ENCODE measurements at regions not wholly inside any gene's neighbourhood (a gene's known extent, or its start where the extent isn't known, plus 50 kb on each side); places are given as distances from the start of the nearest gene placed in this dataset.

DNA sequence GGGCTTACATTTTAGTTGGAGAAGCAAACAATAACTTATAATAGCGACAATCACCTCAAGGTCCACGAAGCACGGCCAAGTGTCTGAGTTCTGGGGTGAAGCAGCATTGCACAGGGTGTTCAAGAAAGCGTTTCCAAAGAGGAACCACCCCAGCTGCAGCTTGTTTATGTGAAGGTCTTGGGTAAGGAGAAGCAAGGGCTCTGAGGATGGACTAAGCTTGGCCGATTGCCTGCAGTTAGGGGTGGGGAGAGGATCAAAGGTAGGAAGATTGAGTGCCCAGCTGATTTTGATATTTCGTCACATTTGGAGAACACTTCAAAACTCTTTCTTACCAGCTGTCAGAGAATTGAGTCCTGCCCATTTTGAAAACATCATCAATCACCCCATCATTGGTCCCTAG, 321.6 kb upstream of the DNAJC19 start (continued):
- TF ChIP-seq EZH2 (IDR thresholded peaks at IDR 0.05; ENCODE audit: low read depth, unreplicated experiment): no peak
- TF ChIP-seq, protein P1, sequence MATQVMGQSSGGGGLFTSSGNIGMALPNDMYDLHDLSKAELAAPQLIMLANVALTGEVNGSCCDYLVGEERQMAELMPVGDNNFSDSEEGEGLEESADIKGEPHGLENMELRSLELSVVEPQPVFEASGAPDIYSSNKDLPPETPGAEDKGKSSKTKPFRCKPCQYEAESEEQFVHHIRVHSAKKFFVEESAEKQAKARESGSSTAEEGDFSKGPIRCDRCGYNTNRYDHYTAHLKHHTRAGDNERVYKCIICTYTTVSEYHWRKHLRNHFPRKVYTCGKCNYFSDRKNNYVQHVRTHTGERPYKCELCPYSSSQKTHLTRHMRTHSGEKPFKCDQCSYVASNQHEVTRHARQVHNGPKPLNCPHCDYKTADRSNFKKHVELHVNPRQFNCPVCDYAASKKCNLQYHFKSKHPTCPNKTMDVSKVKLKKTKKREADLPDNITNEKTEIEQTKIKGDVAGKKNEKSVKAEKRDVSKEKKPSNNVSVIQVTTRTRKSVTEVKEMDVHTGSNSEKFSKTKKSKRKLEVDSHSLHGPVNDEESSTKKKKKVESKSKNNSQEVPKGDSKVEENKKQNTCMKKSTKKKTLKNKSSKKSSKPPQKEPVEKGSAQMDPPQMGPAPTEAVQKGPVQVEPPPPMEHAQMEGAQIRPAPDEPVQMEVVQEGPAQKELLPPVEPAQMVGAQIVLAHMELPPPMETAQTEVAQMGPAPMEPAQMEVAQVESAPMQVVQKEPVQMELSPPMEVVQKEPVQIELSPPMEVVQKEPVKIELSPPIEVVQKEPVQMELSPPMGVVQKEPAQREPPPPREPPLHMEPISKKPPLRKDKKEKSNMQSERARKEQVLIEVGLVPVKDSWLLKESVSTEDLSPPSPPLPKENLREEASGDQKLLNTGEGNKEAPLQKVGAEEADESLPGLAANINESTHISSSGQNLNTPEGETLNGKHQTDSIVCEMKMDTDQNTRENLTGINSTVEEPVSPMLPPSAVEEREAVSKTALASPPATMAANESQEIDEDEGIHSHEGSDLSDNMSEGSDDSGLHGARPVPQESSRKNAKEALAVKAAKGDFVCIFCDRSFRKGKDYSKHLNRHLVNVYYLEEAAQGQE (IDR thresholded peaks at IDR 0.05; ENCODE audit: unreplicated experiment): no peak

DNA sequence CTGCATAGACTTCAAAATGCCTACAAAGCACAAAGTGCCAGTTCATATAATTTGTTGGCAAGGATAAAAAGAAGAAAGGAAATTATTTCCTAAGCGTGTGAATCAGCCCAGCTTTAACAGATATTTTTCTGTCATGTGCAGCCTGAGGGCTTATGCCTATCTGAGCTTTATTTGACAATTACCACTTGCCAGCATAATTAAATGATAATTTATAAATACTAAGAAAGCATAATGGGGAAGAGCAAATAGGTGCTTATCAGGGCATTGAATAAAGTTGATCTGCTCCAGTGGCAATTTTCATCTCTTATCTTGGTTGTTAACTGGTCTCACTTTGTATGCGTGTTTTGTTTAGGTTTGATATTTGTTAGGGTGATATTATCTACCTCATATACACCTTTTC, 313.4 kb upstream of the DNAJC19 start:
- Histone ChIP-seq H3K79me2 (replicated peaks; ENCODE audit: insufficient read depth) (no peaks in the 10 kb centered on the region), H3F3A (replicated peaks; ENCODE audit: low read depth) (no peaks in the 10 kb centered on the region), H4K20me1 (replicated peaks; ENCODE audit: insufficient read depth) (no peaks in the 10 kb centered on the region), H3K27ac (ENCODE audit: low read depth) (no peak overlapping the region), H3K4me1 (ENCODE audit: insufficient read depth) (peaks cover 11% of the 10 kb centered on the region), H3K36me3 (ENCODE audit: insufficient read depth) (no peaks in the 10 kb centered on the region), H3K4me3 (no peak overlapping the region), H3K9me2 (ENCODE audit: insufficient read depth) (no peaks in the 10 kb centered on the region), H2AFZ (no peak overlapping the region), H3K27me3 (ENCODE audit: insufficient read depth) (no peaks in the 10 kb centered on the region), H3K4me2 (no peak overlapping the region)
- H3K36me3 Mint-ChIP-seq (ENCODE audit: low read depth): no peaks in the 10 kb centered on the region
- no peak for ATAC-seq
- H3K4me1 Mint-ChIP-seq: peaks cover 18% of the 10 kb centered on the region; the same call in 2 of the 3 replicates
- DNase-seq (ENCODE audit: low spot score): no peak
- no peak overlapping the region for H3K4me3 Mint-ChIP-seq
- 0 out of 3 replicates have a peak, but pooled peaks cover 2% of the 10 kb centered on the region for H3K9me3 Mint-ChIP-seq
- no peak overlapping the region for H3K27ac Mint-ChIP-seq
- H3K27me3 Mint-ChIP-seq (ENCODE audit: insufficient read depth, low read depth, poor library complexity): peaks cover 2% of the 10 kb centered on the region
- TF ChIP-seq POLR2AphosphoS5 (IDR thresholded peaks at IDR 0.05; ENCODE audit: low read depth): no peak
- no peak for TF ChIP-seq STAT1 (IDR thresholded peaks at IDR 0.05; ENCODE audit: unreplicated experiment)
- TF ChIP-seq, protein P2, sequence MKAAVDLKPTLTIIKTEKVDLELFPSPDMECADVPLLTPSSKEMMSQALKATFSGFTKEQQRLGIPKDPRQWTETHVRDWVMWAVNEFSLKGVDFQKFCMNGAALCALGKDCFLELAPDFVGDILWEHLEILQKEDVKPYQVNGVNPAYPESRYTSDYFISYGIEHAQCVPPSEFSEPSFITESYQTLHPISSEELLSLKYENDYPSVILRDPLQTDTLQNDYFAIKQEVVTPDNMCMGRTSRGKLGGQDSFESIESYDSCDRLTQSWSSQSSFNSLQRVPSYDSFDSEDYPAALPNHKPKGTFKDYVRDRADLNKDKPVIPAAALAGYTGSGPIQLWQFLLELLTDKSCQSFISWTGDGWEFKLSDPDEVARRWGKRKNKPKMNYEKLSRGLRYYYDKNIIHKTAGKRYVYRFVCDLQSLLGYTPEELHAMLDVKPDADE (IDR thresholded peaks at IDR 0.05): no peak
- TF ChIP-seq, protein P3, sequence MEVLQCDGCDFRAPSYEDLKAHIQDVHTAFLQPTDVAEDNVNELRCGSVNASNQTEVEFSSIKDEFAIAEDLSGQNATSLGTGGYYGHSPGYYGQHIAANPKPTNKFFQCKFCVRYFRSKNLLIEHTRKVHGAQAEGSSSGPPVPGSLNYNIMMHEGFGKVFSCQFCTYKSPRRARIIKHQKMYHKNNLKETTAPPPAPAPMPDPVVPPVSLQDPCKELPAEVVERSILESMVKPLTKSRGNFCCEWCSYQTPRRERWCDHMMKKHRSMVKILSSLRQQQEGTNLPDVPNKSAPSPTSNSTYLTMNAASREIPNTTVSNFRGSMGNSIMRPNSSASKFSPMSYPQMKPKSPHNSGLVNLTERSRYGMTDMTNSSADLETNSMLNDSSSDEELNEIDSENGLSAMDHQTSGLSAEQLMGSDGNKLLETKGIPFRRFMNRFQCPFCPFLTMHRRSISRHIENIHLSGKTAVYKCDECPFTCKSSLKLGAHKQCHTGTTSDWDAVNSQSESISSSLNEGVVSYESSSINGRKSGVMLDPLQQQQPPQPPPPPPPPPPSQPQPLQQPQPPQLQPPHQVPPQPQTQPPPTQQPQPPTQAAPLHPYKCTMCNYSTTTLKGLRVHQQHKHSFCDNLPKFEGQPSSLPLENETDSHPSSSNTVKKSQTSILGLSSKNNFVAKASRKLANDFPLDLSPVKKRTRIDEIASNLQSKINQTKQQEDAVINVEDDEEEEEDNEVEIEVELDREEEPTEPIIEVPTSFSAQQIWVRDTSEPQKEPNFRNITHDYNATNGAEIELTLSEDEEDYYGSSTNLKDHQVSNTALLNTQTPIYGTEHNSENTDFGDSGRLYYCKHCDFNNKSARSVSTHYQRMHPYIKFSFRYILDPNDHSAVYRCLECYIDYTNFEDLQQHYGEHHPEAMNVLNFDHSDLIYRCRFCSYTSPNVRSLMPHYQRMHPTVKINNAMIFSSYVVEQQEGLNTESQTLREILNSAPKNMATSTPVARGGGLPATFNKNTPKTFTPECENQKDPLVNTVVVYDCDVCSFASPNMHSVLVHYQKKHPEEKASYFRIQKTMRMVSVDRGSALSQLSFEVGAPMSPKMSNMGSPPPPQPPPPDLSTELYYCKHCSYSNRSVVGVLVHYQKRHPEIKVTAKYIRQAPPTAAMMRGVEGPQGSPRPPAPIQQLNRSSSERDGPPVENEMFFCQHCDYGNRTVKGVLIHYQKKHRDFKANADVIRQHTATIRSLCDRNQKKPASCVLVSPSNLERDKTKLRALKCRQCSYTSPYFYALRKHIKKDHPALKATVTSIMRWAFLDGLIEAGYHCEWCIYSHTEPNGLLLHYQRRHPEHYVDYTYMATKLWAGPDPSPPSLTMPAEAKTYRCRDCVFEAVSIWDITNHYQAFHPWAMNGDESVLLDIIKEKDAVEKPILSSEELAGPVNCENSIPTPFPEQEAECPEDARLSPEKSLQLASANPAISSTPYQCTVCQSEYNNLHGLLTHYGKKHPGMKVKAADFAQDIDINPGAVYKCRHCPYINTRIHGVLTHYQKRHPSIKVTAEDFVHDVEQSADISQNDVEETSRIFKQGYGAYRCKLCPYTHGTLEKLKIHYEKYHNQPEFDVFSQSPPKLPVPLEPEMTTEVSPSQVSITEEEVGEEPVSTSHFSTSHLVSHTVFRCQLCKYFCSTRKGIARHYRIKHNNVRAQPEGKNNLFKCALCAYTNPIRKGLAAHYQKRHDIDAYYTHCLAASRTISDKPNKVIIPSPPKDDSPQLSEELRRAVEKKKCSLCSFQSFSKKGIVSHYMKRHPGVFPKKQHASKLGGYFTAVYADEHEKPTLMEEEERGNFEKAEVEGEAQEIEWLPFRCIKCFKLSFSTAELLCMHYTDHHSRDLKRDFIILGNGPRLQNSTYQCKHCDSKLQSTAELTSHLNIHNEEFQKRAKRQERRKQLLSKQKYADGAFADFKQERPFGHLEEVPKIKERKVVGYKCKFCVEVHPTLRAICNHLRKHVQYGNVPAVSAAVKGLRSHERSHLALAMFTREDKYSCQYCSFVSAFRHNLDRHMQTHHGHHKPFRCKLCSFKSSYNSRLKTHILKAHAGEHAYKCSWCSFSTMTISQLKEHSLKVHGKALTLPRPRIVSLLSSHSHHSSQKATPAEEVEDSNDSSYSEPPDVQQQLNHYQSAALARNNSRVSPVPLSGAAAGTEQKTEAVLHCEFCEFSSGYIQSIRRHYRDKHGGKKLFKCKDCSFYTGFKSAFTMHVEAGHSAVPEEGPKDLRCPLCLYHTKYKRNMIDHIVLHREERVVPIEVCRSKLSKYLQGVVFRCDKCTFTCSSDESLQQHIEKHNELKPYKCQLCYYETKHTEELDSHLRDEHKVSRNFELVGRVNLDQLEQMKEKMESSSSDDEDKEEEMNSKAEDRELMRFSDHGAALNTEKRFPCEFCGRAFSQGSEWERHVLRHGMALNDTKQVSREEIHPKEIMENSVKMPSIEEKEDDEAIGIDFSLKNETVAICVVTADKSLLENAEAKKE (CRISPR knock-in tag; IDR thresholded peaks at IDR 0.05): no peak
- no peak for TF ChIP-seq EZH2 (IDR thresholded peaks at IDR 0.05; ENCODE audit: low read depth, unreplicated experiment)
- TF ChIP-seq JUNB (IDR thresholded peaks at IDR 0.05; ENCODE audit: unreplicated experiment): no peak
- no peak for TF ChIP-seq EZH2phosphoT487 (IDR thresholded peaks at IDR 0.05; ENCODE audit: unreplicated experiment)
- no peak for TF ChIP-seq CREB1 (CRISPR knock-in tag; IDR thresholded peaks at IDR 0.05; ENCODE audit: low read depth)
- TF ChIP-seq, protein P4, sequence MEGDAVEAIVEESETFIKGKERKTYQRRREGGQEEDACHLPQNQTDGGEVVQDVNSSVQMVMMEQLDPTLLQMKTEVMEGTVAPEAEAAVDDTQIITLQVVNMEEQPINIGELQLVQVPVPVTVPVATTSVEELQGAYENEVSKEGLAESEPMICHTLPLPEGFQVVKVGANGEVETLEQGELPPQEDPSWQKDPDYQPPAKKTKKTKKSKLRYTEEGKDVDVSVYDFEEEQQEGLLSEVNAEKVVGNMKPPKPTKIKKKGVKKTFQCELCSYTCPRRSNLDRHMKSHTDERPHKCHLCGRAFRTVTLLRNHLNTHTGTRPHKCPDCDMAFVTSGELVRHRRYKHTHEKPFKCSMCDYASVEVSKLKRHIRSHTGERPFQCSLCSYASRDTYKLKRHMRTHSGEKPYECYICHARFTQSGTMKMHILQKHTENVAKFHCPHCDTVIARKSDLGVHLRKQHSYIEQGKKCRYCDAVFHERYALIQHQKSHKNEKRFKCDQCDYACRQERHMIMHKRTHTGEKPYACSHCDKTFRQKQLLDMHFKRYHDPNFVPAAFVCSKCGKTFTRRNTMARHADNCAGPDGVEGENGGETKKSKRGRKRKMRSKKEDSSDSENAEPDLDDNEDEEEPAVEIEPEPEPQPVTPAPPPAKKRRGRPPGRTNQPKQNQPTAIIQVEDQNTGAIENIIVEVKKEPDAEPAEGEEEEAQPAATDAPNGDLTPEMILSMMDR (conservative IDR thresholded peaks at IDR 0.05; ENCODE audit: low read depth in 2 of 2): no peak
- no peak for TF ChIP-seq ZNF331 (CRISPR knock-in tag; IDR thresholded peaks at IDR 0.05; ENCODE audit: low read depth)

Measured in GM23338 (cell line).